Ovary (tissue), 3 donors: ENCODE measurements at regions not wholly inside any gene's neighbourhood (a gene's known extent, or its start where the extent isn't known, plus 50 kb on each side); places are given as distances from the start of the nearest gene placed in this dataset.

ENCODE experiments used
- POLR2A ChIP-seq: fragments of 450-650 bp; IDR thresholded peaks from one replicate; pipeline ENCODE4 v1.6.1; 2017; ENCODE audit warnings: antibody characterized with exemption, mild to moderate bottlenecking, moderate library complexity
- TF ChIP-seq, protein P1 (sequence below), 3 donors: fragments of 450-650 bp in 2 of 3; fragments of 200-600 bp in 1 of 3; IDR thresholded peaks; one replicate each; pipeline versions ENCODE4 v1.5.1 to v1.8.0; 2016 to 2022; ENCODE audit warnings: antibody characterized with exemption in 3 of 3, mild to moderate bottlenecking in 1 of 3
- donor health status: DM: no; HTN: no; CAD: no.

DNA sequence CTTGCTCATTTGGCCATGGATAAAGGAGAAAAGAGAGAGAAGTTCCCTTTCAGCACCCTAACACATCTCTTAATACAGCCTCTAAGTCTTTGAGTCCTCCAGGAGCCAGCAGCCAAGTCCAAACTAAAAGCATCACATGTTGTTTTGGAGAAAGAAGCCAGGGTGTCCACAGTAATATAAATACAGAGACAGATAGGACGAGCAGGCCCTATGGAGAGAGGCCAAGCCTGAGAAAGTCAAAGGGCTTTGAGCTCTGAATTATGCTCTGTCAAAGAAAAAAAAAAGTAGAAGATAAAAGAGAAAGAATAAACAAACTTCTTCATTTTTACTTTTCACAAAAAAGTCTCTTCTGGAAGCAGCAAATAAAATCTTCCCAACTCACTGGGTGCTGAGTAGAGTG lies 92.4 kb upstream of the THBS1 start:
- TF ChIP-seq POLR2A, result no peak
- TF ChIP-seq, protein P1, sequence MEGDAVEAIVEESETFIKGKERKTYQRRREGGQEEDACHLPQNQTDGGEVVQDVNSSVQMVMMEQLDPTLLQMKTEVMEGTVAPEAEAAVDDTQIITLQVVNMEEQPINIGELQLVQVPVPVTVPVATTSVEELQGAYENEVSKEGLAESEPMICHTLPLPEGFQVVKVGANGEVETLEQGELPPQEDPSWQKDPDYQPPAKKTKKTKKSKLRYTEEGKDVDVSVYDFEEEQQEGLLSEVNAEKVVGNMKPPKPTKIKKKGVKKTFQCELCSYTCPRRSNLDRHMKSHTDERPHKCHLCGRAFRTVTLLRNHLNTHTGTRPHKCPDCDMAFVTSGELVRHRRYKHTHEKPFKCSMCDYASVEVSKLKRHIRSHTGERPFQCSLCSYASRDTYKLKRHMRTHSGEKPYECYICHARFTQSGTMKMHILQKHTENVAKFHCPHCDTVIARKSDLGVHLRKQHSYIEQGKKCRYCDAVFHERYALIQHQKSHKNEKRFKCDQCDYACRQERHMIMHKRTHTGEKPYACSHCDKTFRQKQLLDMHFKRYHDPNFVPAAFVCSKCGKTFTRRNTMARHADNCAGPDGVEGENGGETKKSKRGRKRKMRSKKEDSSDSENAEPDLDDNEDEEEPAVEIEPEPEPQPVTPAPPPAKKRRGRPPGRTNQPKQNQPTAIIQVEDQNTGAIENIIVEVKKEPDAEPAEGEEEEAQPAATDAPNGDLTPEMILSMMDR (IDR thresholded peaks at IDR 0.05), result no peak
